ENCODE measurements at regions not wholly inside any gene's neighbourhood (a gene's known extent, or its start where the extent isn't known, plus 50 kb on each side); places are given as distances from the start of the nearest gene placed in this dataset.

DNA sequence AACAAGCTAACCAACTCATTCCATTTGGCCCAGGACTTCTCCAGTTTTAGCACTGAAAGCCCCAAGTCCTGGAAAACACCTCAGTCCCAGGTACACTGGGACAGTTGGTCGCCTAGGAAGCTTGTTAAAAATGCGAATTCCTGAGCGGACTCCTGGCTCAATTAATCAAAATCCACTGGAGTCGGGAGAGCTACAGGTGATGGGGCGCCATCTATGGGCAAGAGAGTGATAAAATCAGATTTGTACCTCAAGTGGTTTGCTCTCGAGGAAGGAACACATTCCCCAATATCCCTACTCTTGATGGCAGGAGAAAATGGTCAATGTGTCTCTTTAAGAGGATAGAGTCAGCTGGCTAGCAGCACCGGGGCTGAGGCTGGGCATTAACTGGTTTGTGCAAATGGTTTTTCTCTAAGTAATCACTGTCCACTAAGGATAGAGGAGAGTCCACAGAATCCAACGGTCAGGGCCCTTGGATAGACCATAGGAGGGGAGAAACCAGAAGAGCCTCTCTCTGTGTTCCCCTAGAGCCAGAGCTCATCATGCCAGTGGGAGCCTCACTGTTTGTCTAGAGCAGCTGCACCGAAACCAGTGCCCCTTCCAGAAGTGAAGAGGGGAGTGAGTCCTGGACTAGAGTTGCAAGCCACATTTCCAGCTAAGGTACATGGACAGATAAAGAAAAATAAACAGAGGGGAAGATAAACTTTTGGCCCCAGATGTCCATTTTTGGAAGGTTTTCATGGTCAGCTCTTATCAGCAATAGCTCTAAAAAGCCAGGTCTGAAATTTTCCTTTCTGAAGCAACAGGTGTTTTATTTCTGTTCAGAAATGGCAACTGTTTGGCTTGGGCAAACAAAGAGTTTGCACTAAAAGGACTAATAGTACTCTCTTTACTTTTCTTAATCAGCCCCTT lies 148.5 kb downstream of the TENT5C start:
- H3K36me3 ChIP-seq (replicated peaks in 1 of 2; ENCODE audit: control insufficient read depth in 1 of 2, insufficient read depth in 2 of 2, low read length in 1 of 2), result no peaks in the 10 kb centered on the region
- H2AFZ ChIP-seq (ENCODE audit: low read depth), result peak overlapping the region; percentile 54; the same call in 1 of the 2 replicates
- no peaks in the 10 kb centered on the region for H3K9me3 ChIP-seq
- no peaks in the 10 kb centered on the region for H4K20me1 ChIP-seq (ENCODE audit: insufficient read depth)
- ChIA-PET POLR2A (no interaction called here), CTCF (interaction anchor here (0.6 to 10.1 kb wide), 86 partner anchors 8 to 895 kb away, joined by 3 to 192 read pairs (median 5); partner anchors contain the start of gene TENT5C)
- 7% methylated on average over 9 of the region's 9 CpGs for WGBS (ENCODE audit: low lambda C conversion rate)
- H3K27me3 ChIP-seq (ENCODE audit: insufficient read depth), result no peaks in the 10 kb centered on the region
- peak overlapping the region; percentile 26 to 56 for H3K4me3 ChIP-seq (ENCODE audit: low read depth in 2 of 2, low read length in 1 of 2)
- no peak overlapping the region for H3K27ac ChIP-seq (ENCODE audit: low read depth in 2 of 2, low read length in 1 of 2)
- H3K4me1 ChIP-seq (ENCODE audit: control insufficient read depth in 1 of 2, insufficient read depth in 2 of 2, low read depth in 1 of 2, low read length in 1 of 2), result peaks cover 0 to 12% of the 10 kb centered on the region in 2 experiments; a peak in 1 of 4 replicates
- H3K79me2 ChIP-seq (ENCODE audit: insufficient read depth), result no peaks in the 10 kb centered on the region
- peak; percentile 61 for DNase-seq
- TF ChIP-seq SMC3 (IDR thresholded peaks at IDR 0.05; ENCODE audit: low read depth, low read length), result peak; percentile 76
- TF ChIP-seq MXI1 (IDR thresholded peaks at IDR 0.05; ENCODE audit: low read depth, low read length), result no peak
- TF ChIP-seq NFIC (IDR thresholded peaks at IDR 0.05; ENCODE audit: borderline replicate concordance), result no peak
- TF ChIP-seq GATA2 (CRISPR knock-in tag; IDR thresholded peaks at IDR 0.05), result no peak
- TF ChIP-seq FOSL2 (IDR thresholded peaks at IDR 0.05; ENCODE audit: borderline replicate concordance, low read depth), result no peak
- TF ChIP-seq GABPA (IDR thresholded peaks at IDR 0.05; ENCODE audit: low read depth), result no peak
- TF ChIP-seq, protein P1, sequence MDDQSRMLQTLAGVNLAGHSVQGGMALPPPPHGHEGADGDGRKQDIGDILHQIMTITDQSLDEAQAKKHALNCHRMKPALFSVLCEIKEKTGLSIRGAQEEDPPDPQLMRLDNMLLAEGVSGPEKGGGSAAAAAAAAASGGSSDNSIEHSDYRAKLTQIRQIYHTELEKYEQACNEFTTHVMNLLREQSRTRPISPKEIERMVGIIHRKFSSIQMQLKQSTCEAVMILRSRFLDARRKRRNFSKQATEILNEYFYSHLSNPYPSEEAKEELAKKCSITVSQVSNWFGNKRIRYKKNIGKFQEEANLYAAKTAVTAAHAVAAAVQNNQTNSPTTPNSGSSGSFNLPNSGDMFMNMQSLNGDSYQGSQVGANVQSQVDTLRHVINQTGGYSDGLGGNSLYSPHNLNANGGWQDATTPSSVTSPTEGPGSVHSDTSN (IDR thresholded peaks at IDR 0.05), result peak; percentile 74
- no peak for TF ChIP-seq TEAD4 (IDR thresholded peaks at IDR 0.05; ENCODE audit: borderline replicate concordance, insufficient read depth)
- TF ChIP-seq, protein P2, sequence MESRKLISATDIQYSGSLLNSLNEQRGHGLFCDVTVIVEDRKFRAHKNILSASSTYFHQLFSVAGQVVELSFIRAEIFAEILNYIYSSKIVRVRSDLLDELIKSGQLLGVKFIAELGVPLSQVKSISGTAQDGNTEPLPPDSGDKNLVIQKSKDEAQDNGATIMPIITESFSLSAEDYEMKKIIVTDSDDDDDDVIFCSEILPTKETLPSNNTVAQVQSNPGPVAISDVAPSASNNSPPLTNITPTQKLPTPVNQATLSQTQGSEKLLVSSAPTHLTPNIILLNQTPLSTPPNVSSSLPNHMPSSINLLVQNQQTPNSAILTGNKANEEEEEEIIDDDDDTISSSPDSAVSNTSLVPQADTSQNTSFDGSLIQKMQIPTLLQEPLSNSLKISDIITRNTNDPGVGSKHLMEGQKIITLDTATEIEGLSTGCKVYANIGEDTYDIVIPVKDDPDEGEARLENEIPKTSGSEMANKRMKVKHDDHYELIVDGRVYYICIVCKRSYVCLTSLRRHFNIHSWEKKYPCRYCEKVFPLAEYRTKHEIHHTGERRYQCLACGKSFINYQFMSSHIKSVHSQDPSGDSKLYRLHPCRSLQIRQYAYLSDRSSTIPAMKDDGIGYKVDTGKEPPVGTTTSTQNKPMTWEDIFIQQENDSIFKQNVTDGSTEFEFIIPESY (IDR thresholded peaks at IDR 0.05; ENCODE audit: borderline replicate concordance, low read depth), result no peak
- TF ChIP-seq TCF12 (IDR thresholded peaks at IDR 0.05), result 0 out of 2 replicates have a peak, but pooled peaks have one; percentile 9
- TF ChIP-seq CHD2 (IDR thresholded peaks at IDR 0.05; ENCODE audit: low read length, partially characterized antibody), result no peak
- TF ChIP-seq RXRA (IDR thresholded peaks at IDR 0.05; ENCODE audit: borderline replicate concordance, low read depth), result no peak
- TF ChIP-seq, protein P3, sequence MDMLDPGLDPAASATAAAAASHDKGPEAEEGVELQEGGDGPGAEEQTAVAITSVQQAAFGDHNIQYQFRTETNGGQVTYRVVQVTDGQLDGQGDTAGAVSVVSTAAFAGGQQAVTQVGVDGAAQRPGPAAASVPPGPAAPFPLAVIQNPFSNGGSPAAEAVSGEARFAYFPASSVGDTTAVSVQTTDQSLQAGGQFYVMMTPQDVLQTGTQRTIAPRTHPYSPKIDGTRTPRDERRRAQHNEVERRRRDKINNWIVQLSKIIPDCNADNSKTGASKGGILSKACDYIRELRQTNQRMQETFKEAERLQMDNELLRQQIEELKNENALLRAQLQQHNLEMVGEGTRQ (IDR thresholded peaks at IDR 0.05; ENCODE audit: borderline replicate concordance, low read depth, low read length), result no peak
- no peak for TF ChIP-seq EZH2phosphoT487 (IDR thresholded peaks at IDR 0.05; ENCODE audit: borderline replicate concordance, low read depth)
- TF ChIP-seq, protein P4, sequence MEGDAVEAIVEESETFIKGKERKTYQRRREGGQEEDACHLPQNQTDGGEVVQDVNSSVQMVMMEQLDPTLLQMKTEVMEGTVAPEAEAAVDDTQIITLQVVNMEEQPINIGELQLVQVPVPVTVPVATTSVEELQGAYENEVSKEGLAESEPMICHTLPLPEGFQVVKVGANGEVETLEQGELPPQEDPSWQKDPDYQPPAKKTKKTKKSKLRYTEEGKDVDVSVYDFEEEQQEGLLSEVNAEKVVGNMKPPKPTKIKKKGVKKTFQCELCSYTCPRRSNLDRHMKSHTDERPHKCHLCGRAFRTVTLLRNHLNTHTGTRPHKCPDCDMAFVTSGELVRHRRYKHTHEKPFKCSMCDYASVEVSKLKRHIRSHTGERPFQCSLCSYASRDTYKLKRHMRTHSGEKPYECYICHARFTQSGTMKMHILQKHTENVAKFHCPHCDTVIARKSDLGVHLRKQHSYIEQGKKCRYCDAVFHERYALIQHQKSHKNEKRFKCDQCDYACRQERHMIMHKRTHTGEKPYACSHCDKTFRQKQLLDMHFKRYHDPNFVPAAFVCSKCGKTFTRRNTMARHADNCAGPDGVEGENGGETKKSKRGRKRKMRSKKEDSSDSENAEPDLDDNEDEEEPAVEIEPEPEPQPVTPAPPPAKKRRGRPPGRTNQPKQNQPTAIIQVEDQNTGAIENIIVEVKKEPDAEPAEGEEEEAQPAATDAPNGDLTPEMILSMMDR (IDR thresholded peaks at IDR 0.05), result peak; percentile 81
- TF ChIP-seq NRF1 (IDR thresholded peaks at IDR 0.05; ENCODE audit: low read depth, low read length), result no peak
- TF ChIP-seq, protein P5, sequence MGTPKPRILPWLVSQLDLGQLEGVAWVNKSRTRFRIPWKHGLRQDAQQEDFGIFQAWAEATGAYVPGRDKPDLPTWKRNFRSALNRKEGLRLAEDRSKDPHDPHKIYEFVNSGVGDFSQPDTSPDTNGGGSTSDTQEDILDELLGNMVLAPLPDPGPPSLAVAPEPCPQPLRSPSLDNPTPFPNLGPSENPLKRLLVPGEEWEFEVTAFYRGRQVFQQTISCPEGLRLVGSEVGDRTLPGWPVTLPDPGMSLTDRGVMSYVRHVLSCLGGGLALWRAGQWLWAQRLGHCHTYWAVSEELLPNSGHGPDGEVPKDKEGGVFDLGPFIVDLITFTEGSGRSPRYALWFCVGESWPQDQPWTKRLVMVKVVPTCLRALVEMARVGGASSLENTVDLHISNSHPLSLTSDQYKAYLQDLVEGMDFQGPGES (IDR thresholded peaks at IDR 0.05; ENCODE audit: low read depth, low read length), result no peak
- TF ChIP-seq RAD21 (IDR thresholded peaks at IDR 0.05; ENCODE audit: low read length), result peak; percentile 87
- TF ChIP-seq TAF1 (IDR thresholded peaks at IDR 0.05; ENCODE audit: borderline replicate concordance, low read depth, low read length), result no peak
- no peak overlapping the region for H3K9ac ChIP-seq
- no peaks in the 10 kb centered on the region for H3F3A ChIP-seq (replicated peaks; ENCODE audit: insufficient read depth)
- peak overlapping the region; percentile 56 for H3K4me2 ChIP-seq
- no peaks in the 10 kb centered on the region for H3K9me2 ChIP-seq

Measured in SK-N-SH (cell line).